Caco-2 (cell line): ENCODE measurements at regions not wholly inside any gene's neighbourhood (a gene's known extent, or its start where the extent isn't known, plus 50 kb on each side); places are given as distances from the start of the nearest gene placed in this dataset.

ENCODE experiments used
- BruUV-seq: library from RNA; stranded (reverse); fragments of 400-500 nt; replicated peaks from 2 replicates; lab custom pipeline; 2021; lab: Mats Ljungman, UMichigan
- CTCF ChIA-PET: fragments of 300-600 bp; sonication (Branson Sonifier 250); formaldehyde crosslinking; loops from one replicate; lab custom pipeline; 2022; ENCODE audit warnings: antibody characterized with exemption; lab: Charles Lee
- POLR2A ChIA-PET: fragments of 300-600 bp; sonication (Branson Sonifier 250); formaldehyde crosslinking; loops from one replicate; lab custom pipeline; 2022; ENCODE audit warnings: antibody characterized with exemption; lab: Charles Lee
- DNase-seq, 2 experiments: peaks; one replicate each; pipeline versions ENCODE4 v3.0.0 to v3.0.0-alpha.2; 2020 to 2022
- H3K27me3 ChIP-seq: replicated peaks from 2 replicates; pipeline ENCODE4 v1.6.0; 2011; ENCODE audit warnings: low read length; ENCODE audit not compliant: control insufficient read depth, insufficient read depth
- H3K36me3 ChIP-seq: 2 replicates; pipeline ENCODE4 v1.5.1; 2011; ENCODE audit warnings: low read length; ENCODE audit not compliant: control insufficient read depth, insufficient read depth
- H3K4me1 ChIP-seq: fragments of 250-450 bp; sonication (Bioruptor Pico); 2 replicates; pipeline ENCODE4 v1.5.1; 2020; ENCODE audit warnings: mild to moderate bottlenecking
- H3K4me3 ChIP-seq: 2 replicates; pipeline ENCODE4 v1.5.1; 2011; ENCODE audit warnings: low read depth, mild to moderate bottlenecking, control low read depth, low read length
- H3K9me3 ChIP-seq: fragments of 250-450 bp; sonication (Bioruptor Pico); 2 replicates; pipeline ENCODE4 v1.5.1; 2020; ENCODE audit warnings: mild to moderate bottlenecking, moderate library complexity
- H3K27ac Mint-ChIP-seq: one replicate; pipeline ENCODE4 v1.8.0; 2022; ENCODE audit warnings: mixed read lengths; ENCODE audit not compliant: unreplicated experiment
- H3K27me3 Mint-ChIP-seq: one replicate; pipeline ENCODE4 v1.8.0; 2022; ENCODE audit warnings: mixed read lengths; ENCODE audit not compliant: insufficient read depth, unreplicated experiment
- H3K36me3 Mint-ChIP-seq: one replicate; pipeline ENCODE4 v1.8.0; 2022; ENCODE audit warnings: mild to moderate bottlenecking, mixed read lengths; ENCODE audit not compliant: insufficient read depth, unreplicated experiment
- H3K4me1 Mint-ChIP-seq: one replicate; pipeline ENCODE4 v1.8.0; 2022; ENCODE audit warnings: low read depth, mixed read lengths; ENCODE audit not compliant: unreplicated experiment
- H3K4me3 Mint-ChIP-seq: one replicate; pipeline ENCODE4 v1.8.0; 2022; ENCODE audit warnings: mild to moderate bottlenecking, moderate library complexity, mixed read lengths; ENCODE audit not compliant: unreplicated experiment
- H3K9me3 Mint-ChIP-seq: one replicate; pipeline ENCODE4 v1.8.0; 2022; ENCODE audit warnings: mixed read lengths; ENCODE audit not compliant: unreplicated experiment
- CTCF ChIP-seq, 2 experiments: fragments of 200-600 bp in 1 of 2; IDR thresholded peaks; 1 replicate in 1 of 2; 2 replicates in 1 of 2; pipeline versions ENCODE4 v1.5.1 to v1.8.0; 2011 to 2022; ENCODE audit warnings: antibody characterized with exemption in 1 of 2, control low read depth in 1 of 2, inconsistent platforms in 1 of 2, low read depth in 1 of 2, low read length in 1 of 2, mild to moderate bottlenecking in 1 of 2, moderate library complexity in 1 of 2; ENCODE audit not compliant: insufficient read depth in 1 of 2, severe bottlenecking in 1 of 2, unreplicated experiment in 1 of 2
- intact Hi-C: fragments of 100-400 bp; cut with micrococcal nuclease; formaldehyde crosslinking; loops from one replicate; pipeline ENCODE4 v1.10.0; 2022; ENCODE audit not compliant: unreplicated experiment

GRCh38 chr16:5642436-5642835 is 544.8 kb upstream of the EEF2KMT start:
- POLR2A ChIA-PET: no interaction called here
- Mint-ChIP-seq H3K27me3 (peaks cover 4% of the 10 kb centered on the region), H3K36me3 (no peaks in the 10 kb centered on the region), H3K4me3 (no peak overlapping the region), H3K4me1 (no peaks in the 10 kb centered on the region), H3K27ac (no peak overlapping the region), H3K9me3 (no peaks in the 10 kb centered on the region)
- intact Hi-C loops: no loop called here
- no peaks in the 10 kb centered on the region; the same call in 1 of the 2 replicates for H3K27me3 ChIP-seq
- H3K9me3 ChIP-seq: no peaks in the 10 kb centered on the region
- H3K36me3 ChIP-seq: no peaks in the 10 kb centered on the region
- DNase-seq: no peak
- H3K4me3 ChIP-seq: no peak overlapping the region
- no peak for TF ChIP-seq CTCF (IDR thresholded peaks at IDR 0.05; ENCODE audit: insufficient read depth in 1 of 2, low read depth in 1 of 2, low read length in 1 of 2, severe bottlenecking in 1 of 2, unreplicated experiment in 1 of 2)
- no TSS peak for BruUV-seq
- H3K4me1 ChIP-seq: no peaks in the 10 kb centered on the region
- CTCF ChIA-PET: no interaction called here

GRCh38 chr16:5642011-5642410 is 544.4 kb upstream of the EEF2KMT start:
- Mint-ChIP-seq H3K27me3 (peaks cover 4% of the 10 kb centered on the region), H3K27ac (no peak overlapping the region), H3K9me3 (no peaks in the 10 kb centered on the region), H3K4me1 (no peaks in the 10 kb centered on the region), H3K36me3 (no peaks in the 10 kb centered on the region), H3K4me3 (no peak overlapping the region)
- Histone ChIP-seq H3K27me3 (no peaks in the 10 kb centered on the region; the same call in 1 of the 2 replicates), H3K4me3 (no peak overlapping the region), H3K9me3 (no peaks in the 10 kb centered on the region), H3K4me1 (no peaks in the 10 kb centered on the region), H3K36me3 (no peaks in the 10 kb centered on the region)
- TF ChIP-seq CTCF (IDR thresholded peaks at IDR 0.05; ENCODE audit: insufficient read depth in 1 of 2, low read depth in 1 of 2, low read length in 1 of 2, severe bottlenecking in 1 of 2, unreplicated experiment in 1 of 2): no peak
- DNase-seq: no peak
- ChIA-PET POLR2A (no interaction called here), CTCF (no interaction called here)
- intact Hi-C loops: no loop called here
- BruUV-seq: no TSS peak

- H3K36me3 ChIP-seq: no peaks in the 10 kb centered on the region
- no peaks in the 10 kb centered on the region; the same call in 1 of the 2 replicates for H3K27me3 ChIP-seq
- ChIA-PET POLR2A (no interaction called here), CTCF (no interaction called here)
- H3K9me3 ChIP-seq: no peaks in the 10 kb centered on the region
- H3K27ac Mint-ChIP-seq: no peak overlapping the region
- no peak for DNase-seq
- peaks cover 4% of the 10 kb centered on the region for H3K27me3 Mint-ChIP-seq
- intact Hi-C loops: no loop called here
- H3K4me1 Mint-ChIP-seq: no peaks in the 10 kb centered on the region
- no peaks in the 10 kb centered on the region for H3K36me3 Mint-ChIP-seq
- no peak overlapping the region for H3K4me3 Mint-ChIP-seq
- H3K4me1 ChIP-seq: no peaks in the 10 kb centered on the region
- BruUV-seq: no TSS peak
- no peaks in the 10 kb centered on the region for H3K9me3 Mint-ChIP-seq
- H3K4me3 ChIP-seq: no peak overlapping the region
- no peak for TF ChIP-seq CTCF (IDR thresholded peaks at IDR 0.05; ENCODE audit: insufficient read depth in 1 of 2, low read depth in 1 of 2, low read length in 1 of 2, severe bottlenecking in 1 of 2, unreplicated experiment in 1 of 2)
Measured at GRCh38 chr16:5640883-5641282, 543.3 kb upstream of the EEF2KMT start.
